ENCODE measurements at regions not wholly inside any gene's neighbourhood (a gene's known extent, or its start where the extent isn't known, plus 50 kb on each side); places are given as distances from the start of the nearest gene placed in this dataset.

GRCh38 chr13:65093357-65093756 lies 2136.8 kb downstream of the PCDH9 start:
- TF ChIP-seq CTCF (IDR thresholded peaks at IDR 0.05; ENCODE audit: low read depth, low read length, poor library complexity, severe bottlenecking): no peak
- no peak for TF ChIP-seq EZH2phosphoT487 (IDR thresholded peaks at IDR 0.05; ENCODE audit: borderline replicate concordance, low read length)
